Kasumi-1 (cell line): ENCODE measurements at regions not wholly inside any gene's neighbourhood (a gene's known extent, or its start where the extent isn't known, plus 50 kb on each side); places are given as distances from the start of the nearest gene placed in this dataset.
"Not testable (repeated sequence)": the region's sequence is repeated elsewhere in the genome, so short reads cannot be mapped to it uniquely, and the experiment has no call there.

Experiments
- DNase-seq, 2 experiments: peaks; one replicate each; lab custom pipeline; 2025; lab: John Stamatoyannopoulos, UW

DNA sequence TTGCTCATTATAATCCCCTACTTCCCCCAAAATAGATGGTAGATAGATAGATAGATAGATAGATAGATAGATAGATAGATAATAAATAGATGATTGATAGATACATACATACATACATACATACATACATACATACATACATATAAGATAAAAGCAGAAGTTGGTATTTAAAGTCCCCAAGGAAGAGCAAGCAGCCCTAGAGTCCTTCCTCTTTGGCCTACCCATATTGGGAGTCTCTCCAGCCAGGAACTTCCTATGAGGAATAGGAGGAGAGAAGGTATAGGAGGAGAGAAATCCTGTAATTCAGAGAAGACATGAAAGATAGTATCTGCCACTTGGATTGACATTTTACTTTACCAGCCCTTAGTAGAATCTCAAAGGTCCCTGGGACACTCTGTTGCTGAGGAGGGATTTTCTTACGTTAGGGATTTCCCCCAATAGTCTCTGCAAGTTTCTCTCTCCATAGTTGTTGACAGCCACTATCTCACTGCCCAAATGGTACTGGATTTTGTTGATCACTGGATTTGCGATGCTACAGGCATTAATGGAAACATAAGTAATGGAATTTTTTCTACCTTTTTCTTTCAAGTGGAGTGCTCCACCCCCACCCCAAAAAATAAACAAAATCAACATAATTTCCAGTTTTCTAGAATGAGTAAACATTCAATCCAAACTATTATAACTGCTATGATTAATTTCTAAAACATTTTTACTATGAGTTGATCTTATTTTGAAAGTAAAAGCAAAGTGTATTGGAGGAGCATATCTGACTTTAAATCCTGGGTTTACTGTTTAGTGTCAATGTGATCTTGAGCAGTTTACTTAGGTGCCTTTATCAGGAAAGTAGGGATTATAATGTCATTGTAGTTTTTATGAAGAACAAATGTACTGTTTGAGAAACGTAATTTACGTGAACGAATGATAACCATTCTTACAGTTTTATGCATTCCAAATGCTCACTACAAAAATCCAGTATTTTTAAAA, 93.2 kb upstream of the TNFSF4 start:
- DNase-seq = peak; percentile 46 to 62

DNA sequence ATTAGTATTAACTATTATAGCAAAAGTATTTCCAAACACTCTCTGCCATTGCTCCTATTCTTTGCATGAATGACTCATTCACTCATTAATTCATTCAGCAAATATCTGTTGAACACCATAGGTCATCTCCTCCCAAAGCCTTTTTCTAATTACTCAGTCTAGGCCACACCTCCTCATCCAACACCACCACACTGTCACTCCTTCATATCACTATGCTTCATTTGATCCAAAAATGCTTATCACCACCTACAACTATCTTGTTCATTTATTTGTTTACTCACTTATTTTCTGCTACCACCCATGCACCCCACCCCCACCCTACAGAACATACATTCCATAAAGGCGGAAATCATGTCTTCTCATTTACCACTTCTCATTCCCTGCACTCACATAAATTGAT, 94.4 kb upstream of the TNFSF4 start:
- DNase-seq = no peak

DNA sequence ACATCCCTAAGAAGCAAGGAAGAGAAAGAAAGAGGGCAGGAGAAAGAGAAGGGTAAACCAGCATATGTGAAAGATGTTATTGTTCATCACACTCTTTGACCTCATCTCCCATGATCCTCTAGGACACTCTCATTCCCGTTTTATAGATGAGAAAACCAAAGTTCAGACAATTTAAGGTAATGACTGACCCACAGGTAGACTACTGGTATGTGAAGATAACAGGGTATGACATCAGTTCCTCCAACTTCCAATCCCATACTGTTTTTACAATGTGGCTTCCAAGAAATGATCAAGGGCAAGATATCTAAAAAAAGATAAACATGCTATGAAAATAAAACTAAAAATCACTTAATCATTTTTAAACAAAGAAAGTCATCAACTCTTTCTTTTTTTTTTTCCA, 95.2 kb upstream of the TNFSF4 start:
- no peak for DNase-seq

DNA sequence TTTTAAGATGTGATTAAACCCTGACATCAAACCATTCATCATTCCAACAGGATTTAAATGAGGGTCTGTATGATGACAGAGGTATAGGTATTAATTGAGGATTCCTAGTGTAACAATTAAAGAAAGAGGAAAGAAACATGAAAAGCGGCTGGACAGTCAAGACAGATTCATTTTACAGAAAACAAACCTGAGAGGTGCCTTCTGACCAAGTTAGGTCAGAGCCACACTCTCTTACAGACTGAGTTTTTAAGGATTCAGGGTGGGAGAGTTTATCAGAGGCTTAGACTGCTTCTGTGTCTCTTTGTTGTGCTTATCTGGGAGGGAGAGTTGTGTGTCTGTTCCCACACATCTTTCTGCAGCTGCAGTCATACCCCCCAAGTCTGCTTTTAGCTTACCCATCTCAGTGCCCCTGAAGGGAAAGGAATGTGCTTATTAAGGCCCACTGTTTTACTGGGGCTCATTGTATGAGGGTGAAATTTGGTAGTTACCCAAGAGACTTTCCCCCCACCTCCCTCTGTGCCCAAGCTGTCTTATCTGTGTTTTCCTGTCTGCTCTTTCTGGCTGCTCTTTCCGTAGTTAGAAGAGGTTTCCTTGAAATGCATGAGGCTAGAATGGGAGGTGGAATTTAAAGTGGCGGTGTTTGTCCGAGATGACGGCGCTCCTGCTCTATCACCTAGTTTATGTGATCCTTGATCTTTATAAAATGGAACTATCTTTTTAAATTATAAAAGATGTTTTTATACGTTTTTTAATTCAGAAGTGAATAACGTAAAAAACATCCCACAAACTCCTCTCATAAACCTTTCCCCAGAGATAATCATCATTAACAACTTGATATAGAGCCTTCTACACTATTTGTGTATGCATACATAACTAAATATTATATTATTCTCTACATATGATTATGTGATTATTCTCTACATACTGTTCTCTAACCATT, 96.0 kb upstream of the TNFSF4 start:
- no peak for DNase-seq

DNA sequence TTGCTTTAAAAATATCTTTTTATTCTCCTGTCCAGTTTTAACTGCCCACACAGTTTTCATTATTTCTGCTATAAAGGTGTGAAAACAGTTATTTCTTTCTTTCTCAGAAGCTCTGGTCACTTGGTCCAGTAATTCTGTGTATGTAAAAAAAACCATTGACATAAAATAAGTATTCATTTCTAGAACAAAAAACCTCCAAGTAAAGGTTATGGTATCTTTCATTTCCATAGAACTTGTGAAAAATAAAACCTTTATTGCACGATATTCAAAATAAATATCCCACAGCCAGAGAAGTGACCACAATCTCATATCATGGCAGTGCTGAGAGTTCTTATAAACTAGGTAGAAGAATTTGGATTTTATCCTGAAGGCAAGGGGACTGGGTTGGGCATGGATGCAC, 96.9 kb upstream of the TNFSF4 start:
- DNase-seq = no peak

DNA sequence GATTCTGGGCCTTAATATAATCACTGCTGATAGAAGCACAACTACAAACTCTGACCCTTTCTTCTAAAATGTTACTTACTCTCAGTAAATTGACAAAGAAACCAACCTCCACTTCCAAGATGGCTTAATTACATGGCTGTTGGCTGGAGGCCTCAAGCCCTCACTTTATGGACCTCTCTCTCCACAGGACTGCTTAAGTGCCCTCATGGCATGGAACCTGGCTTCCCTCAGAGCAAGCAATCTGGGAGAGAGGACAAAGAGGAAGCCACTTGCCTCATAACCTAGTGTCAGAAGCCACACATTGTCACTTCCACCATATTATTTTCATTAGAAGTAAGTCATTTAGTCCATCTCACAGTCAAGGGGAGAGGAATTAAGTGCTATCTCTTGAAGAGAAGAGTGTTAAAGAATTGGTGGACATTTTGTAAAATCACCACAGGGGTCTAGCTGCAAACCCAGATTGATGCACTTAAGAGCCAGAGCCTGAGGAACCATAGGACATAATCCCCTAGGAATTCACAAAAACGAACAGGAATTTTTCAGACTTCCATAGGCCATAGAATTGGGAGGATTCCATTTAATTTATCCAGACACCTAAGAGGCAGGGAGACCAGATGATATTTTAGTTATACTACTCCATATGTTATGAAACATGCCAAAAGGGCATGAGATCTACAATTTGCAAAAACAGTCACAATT, 97.5 kb upstream of the TNFSF4 start:
- no peak for DNase-seq

DNA sequence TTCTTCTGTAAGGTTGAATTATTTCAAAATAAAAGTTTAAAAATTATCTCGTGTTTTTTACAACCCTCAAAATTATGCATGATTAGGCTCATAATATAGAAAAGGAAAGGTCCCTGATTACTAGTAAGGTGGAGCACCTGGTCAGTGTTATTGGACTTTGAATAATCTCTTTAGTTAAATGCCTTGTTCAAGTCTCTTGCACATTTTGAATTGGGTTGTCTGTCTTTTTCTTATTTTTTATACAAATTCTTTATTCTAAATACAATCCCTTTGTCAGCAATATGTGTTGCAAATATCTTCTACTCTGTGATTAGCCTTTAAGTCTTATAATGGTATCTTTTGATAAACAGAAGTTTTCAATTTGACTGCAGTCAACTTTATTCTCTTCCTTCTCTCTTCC, 100.7 kb upstream of the TNFSF4 start:
- no peak for DNase-seq

DNA sequence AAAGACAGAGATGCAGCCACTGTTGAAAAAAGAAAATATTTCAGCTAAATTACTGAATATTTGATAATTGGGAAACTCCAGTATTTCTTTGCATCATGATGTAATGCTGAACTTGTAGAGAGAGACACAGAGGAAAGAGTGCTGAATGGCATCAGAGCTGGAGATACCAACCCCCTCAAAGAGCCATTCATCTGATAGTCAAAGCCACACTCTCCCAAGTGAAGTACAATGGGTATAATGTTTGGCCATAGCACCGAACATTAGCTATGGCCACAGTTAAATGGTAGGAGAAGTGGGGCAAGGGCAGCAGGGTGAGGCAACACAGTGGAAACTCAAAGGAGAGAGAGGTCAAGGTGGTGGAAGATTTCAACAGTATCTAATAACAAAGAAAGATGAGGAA, 107.5 kb upstream of the TNFSF4 start:
- no peak for DNase-seq

DNA sequence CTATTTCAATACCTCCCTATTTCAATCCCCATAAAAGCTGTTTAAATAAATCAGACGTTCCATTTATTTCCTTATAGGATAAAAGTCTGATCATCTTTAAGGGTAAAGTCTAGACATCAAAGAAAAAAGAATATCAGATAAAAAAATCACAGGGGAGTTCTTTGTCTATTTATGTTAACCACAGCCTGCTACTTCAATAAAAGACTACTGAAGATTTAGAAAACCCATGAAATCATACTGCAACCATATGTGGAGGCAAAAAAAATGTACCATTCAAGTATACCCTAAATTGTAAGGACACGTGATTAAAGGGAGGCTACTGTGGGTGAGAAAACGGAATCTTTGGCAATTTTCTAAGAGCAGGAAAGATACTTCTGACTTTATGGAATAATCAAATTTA, 108.2 kb upstream of the TNFSF4 start:
- DNase-seq = no peak

DNA sequence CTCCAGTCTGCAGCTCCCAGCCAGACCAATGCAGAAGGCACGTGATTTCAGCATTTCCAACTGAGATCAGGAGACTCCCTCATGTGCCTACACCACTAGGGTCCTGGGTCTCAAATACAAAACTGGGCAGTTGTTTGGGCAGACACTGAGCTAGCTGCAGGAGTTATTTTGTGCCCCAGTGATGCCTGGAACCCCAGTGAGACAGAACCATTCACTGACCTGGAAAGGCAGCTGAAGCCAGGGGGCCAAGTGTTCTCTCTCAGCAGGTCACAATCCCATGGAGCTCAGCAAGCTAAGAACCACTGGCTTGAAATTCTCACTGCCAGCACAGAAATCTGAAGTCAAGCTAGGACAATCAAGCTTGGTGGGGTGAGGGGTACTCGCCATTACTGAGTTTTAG, 111.7 kb upstream of the TNFSF4 start:
- no peak for DNase-seq

DNA sequence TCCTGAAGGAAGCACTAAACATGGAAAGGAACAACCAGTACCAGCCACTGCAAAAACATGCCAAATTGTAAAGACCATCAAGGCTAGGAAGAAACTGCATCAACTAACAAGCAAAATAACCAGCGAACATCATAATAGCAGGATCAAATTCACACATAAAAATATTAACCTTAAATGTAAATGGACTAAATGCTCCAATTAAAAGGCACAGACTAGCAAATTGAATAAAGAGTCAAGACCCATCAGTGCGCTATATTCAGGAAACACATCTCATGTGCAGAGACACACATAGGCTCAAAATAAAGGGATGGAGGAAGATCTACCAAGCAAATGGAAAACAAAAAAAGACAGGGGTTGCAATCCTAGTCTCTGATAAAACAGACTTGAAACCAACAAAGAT, 117.2 kb upstream of the TNFSF4 start:
- not testable (repeated sequence) for DNase-seq

DNA sequence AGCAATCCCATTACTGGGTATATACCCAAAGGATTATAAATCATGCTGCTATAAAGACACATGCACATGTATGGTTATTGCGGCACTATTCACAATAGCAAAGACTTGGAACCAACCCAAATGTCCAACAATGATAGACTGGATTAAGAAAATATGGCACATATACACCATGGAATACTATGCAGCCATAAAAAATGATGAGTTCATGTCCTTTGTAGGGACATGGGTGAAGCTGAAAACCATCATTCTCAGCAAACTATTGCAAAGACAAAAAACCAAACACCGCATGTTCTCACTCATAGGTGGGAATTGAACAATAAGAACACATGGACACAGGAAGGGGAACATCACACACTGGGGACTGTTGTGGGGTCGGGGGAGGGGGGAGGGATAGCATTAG, 120.9 kb upstream of the TNFSF4 start:
- DNase-seq = not testable (repeated sequence)

DNA sequence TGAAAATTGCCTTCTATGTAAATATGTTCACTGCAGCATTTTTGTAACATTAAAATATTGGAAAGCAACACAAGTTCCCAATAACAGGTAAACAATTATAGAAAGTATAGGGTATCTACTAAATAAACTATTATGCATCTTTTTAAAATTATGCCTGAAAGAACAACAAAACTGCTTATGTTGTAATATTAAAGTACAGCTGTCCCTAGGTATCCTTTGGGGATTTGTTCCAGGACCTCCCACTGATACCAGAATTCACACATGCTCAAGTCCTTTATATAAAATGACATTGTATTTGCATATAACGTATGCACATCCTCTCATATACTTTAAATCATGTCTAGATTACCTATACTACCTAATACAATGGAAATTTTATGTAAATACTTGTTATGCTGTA, 121.8 kb upstream of the TNFSF4 start:
- DNase-seq = no peak

DNA sequence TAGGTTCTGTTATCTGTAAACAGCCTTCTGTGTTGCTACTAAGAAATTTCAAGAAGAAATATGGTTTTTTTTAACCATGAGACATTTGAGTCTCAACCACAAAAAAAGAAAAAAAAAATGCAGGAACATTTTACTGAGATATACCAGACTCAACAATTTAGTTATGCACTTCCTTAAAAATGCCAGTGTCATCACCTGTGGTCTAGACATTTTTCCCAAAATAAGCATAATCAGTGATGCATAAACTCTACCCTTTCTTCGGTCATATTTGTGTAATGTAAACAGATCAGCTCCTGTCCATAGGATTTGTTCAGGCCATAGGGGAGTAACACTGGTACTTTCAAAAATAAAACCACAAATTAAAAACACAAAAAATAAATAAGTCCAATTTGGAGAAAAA, 122.6 kb upstream of the TNFSF4 start:
- peak in 1 of 2 experiments; percentile 8 for DNase-seq

DNA sequence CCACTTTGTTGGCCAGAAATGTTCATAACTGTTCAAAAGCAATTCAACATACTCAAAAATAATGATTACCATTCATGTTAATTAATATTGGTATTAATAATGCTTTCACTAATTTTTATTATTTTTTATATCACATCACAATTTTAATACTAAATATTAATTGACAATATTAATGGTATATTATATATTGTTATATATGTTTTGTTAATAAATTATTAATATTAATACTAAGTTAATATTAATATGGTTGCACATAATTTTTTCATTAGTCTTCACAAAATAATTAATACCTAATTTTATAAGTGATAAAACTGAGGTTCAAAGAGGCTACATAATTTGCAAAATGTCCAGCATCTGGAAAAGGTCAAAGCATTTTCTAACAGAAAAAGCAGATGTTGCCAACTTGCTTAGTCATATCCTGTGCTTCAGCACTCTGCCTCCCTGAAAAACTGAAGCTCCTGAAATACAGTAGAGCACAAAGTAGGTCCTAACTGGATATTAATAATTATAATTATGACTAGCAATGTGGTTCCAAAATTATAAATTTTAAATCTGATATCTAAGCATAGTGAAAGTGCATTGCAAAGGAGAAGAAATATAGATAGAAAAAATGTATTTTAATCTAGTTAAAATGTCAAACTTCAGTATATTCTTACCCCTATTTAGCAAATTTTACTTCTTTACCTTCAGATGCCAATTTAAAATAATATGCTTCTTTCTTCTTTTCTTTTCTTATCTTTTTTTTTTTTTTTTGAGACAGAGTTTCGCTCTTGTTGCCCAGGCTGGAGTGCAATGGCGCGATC, 123.2 kb upstream of the TNFSF4 start:
- DNase-seq = peak; percentile 75 to 79

DNA sequence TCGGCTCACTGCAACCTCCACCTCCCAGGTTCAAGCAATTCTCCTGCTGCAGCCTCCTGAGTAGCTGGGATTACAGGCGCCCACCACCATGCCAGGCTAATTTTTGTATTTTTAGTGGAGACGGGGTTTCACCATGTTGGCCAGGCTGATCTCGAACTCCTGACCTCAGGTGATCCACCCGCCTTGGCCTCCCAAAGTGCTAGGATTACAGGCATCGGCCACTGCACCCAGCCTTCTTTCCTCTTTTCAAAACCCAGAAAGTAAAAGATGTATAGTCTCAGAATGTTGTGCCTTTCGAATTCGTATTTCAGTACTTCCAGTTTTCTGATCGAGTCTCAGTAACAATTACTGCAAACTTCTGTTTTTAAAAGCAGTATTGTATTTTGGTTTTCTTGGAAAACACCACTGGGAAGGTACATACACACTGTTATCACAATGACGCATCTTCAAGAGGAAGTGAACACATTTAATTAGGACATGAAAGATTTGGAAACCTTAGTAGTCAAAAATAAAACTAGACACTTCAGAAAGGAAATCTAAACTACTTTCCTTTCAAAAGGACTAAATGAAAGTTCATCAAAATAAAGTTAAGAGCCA, 123.9 kb upstream of the TNFSF4 start:
- DNase-seq = peak; percentile 5 to 17

DNA sequence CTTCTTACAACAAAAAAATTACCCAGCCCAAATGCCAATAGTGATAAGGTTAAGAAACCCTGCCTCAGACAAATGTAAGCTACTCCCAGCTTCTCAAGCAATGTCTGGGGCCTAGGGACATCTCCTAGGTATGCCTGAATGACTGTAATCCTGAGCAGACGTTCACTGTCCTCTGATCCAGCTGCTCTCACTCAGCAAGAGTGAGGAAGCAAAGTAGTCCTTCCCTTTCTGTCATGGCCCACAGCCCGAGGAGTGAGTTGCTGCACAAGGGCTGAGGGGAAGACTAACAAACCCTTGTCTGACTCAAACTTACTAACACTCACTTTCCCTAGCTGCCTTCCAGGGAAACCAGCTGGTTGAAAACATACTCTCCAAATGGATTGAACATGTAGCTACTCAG, 124.9 kb upstream of the TNFSF4 start:
- DNase-seq = peak in 1 of 2 experiments; percentile 9

DNA sequence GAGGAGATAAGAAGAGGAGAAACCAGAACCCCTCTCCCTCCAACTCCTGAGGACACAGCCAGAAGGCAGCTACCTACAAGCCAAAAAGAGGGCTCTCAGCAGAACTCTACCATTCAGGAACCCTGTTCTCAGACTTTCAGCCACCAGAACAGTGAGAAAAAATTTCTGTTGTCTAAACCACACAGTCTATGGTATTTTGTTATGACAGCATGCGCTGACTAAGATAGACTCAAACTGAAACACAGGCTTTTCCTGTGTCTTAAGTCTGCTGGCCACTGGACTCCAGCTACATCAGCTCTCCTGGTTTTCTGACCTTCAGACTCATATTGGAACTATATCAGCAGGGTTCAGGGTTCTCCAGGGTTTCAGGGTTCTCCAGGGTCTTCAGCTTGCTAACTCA, 126.5 kb upstream of the TNFSF4 start:
- no peak for DNase-seq

DNA sequence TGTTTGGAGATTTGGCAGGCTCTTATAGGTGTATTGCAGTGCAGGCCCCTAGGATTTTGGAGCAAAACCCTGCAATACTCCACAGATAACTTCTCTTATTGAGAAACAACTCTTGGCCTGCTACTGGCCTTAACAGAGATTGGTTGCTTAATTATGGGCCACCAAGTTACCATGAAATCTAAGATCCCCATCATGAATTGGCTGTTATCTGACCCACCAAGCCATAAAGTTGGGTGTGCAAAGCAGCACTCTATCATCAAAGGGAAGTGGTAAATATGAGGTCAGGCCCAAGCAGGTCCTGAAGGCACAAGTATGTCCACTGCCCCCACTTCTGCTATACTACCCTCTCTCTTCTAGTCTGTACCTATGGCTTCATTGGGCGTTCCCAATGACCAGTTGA, 130.0 kb upstream of the TNFSF4 start:
- no peak for DNase-seq

DNA sequence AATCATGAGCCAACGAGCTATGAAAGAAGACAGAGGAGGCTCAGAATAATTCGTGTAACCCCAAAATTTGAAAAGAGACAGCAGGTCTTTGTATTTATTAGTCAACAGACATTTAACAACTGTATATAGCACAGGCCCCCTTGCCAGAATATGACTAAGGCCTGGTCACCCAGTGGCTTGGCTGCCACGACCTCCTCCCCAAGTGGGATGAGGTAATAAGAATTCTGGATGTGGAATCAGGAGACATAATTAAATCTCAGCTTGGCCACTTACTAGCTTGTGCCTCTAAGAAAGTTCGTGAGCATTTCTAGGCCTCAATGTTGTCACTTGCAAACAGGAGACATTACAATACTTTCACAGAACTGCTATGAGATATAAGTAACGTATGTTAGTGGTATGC, 134.2 kb upstream of the TNFSF4 start:
- no peak for DNase-seq

DNA sequence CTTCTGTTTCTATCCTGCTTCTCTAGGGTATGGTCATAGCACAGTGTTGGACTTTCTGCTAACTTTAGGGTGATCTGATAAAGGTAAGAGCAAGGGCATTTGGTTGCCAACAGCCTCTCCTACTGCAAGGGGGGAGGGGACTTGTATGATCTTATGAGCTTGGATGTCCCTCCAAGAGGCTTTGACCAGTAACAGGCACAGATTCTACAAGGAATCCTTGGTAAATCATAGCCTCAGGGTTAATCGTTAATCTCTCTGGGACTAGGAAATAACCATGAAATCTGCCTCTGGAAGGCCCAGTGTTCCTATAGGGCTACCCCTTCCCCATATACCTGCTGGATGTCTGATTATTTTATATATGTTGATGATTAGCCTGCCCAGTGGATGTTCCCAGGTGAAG, 134.8 kb upstream of the TNFSF4 start:
- DNase-seq = no peak
